ENCODE measurements at regions not wholly inside any gene's neighbourhood (a gene's known extent, or its start where the extent isn't known, plus 50 kb on each side); places are given as distances from the start of the nearest gene placed in this dataset.

DNA sequence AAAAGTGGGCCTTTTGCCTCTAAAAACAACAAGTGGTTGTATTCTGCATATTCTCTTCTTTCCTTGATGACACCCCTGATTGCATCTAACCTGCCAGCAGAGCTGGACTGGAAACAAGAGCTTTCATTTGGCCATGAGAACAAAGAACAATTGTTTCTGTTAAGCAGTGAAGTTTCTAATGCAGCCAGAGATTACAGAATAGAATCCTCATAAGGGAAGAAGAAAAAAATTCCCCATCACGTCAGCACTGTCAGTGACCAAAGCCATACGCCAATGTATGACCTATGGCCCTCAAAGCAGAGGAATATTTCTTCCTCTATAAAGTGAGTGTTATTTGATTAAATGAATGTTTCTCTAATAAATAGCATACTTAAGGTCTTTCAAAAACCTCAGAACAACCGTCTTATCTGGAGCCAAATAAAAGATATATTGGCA lies 529.1 kb upstream of the INTU start:
- no peak for DNase-seq (ENCODE audit: extremely low read depth in 1 of 11, low read depth in 9 of 11, low spot score in 4 of 11)

DNA sequence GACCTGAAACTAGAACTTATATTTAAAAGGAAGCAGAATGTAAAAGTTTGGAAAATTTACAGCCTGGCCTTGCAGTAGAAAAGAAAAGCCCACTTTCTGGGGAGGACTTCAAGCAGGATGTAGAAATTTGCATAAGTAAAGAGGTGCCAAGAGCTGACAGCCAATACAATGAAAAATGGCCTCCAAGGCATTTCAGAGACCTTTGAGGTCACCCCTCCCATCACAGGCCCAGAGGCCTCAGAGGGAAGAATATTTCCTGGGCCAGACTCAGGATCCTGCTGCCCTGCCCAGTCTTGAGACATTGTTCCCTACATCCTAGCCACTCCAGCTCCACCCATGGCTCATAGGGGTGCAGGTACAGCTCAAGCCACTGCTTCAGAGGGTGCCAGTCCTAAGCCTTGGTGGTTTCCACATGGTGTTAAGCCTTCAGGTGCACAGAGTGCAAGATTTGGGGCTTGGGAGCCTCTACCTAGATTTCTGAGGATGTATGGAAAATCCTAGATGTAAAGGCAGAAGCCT lies 518.9 kb upstream of the INTU start:
- DNase-seq (ENCODE audit: extremely low read depth in 1 of 11, low read depth in 9 of 11, low spot score in 4 of 11), result no peak

GRCh38 chr4:127118681-127119080 lies 514.1 kb upstream of the INTU start:
- DNase-seq (ENCODE audit: extremely low read depth in 1 of 11, low read depth in 9 of 11, low spot score in 4 of 11), result no peak

- no peak for DNase-seq (ENCODE audit: extremely low read depth in 1 of 11, low read depth in 9 of 11, low spot score in 4 of 11)
Observed at GRCh38 chr4:127120441-127121090, 512.2 kb upstream of the INTU start.

DNA sequence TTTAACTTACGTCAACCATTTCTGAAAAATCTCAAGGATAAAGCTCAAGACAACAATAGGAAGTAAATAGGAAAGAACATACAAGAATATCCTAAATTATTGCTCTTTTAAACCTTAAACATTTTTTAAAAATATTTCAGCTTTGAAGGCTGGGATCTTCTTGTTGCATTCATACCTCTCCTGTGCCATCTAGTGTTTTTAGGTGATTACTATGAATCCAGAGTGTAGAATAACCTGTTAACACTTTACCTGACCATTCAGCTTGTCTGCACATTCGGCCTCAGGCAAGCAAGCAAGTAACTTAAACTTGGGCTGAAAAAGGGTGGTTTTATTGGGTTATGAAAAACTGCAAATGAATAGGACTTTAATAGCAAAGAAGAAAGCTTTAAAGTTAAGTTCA lies 507.8 kb upstream of the INTU start:
- no peak for DNase-seq (ENCODE audit: extremely low read depth in 1 of 11, low read depth in 9 of 11, low spot score in 4 of 11)

- no peak for DNase-seq (ENCODE audit: extremely low read depth in 1 of 11, low read depth in 9 of 11, low spot score in 4 of 11)
Observed at GRCh38 chr4:127126718-127127117, 506.0 kb upstream of the INTU start.

- no peak for DNase-seq (ENCODE audit: extremely low read depth in 1 of 11, low read depth in 9 of 11, low spot score in 4 of 11)
Observed at GRCh38 chr4:127131527-127131926, 501.2 kb upstream of the INTU start.

DNA sequence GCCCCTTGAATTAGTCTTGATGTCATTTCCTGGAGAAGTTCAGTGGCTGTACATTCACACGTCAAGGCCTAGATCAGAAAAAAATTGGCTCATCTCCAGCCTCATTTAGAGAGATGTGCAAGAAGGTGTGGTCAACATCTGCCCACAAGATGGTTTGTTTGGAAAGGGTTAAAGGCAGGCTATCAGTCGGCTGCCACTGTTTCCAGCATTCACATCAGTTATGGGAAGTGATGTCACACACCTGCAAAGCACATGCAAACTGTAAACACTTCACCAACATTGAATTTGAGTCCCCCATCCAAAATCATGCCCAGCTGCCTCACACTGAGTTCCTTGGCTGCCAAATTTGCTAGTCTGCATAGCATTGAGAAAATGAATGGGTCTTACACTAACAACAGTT lies 498.3 kb upstream of the INTU start:
- no peak for DNase-seq (ENCODE audit: extremely low read depth in 1 of 11, low read depth in 9 of 11, low spot score in 4 of 11)

DNA sequence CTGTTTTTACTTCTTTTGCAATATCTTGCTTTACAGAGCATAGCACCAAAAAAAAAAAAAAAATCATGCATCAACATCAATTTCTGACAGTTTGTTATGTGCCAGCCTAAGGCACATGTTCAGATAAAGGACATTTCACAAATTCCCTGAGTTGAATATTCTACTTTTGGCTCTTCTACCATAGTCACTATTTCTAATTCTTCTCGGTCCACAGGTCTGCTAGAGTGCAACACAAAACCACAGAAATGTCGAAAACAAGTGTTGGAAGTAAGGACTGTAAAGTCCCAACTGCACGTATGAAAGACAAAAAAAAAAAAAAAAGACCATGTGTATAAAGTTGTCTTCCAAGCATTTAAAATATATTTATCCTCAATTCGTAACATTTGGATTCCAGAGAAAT lies 494.2 kb upstream of the INTU start:
- no peak for DNase-seq (ENCODE audit: extremely low read depth in 1 of 11, low read depth in 9 of 11, low spot score in 4 of 11)

GRCh38 chr4:127139788-127140286 lies 492.9 kb upstream of the INTU start:
- DNase-seq (ENCODE audit: extremely low read depth in 1 of 11, low read depth in 9 of 11, low spot score in 4 of 11), result no peak

DNA sequence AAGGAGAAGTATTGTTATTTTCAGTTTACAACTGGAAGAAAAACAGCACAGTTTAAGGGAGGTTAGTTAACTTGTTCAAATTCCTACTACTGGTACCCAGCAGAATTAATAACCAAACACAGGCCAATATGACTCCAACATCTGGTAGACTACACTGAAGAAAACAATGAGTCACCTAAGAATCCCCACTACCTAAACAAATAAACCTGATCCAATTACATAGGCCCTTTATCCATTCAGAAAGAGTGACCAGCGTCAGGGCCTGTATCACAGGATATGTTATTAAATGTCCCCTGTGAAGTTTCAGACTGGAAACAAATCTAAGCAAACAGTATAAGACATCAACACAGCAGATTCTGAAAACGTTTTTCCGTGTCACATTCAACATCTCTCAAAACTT lies 492.5 kb upstream of the INTU start:
- no peak for DNase-seq (ENCODE audit: extremely low read depth in 1 of 11, low read depth in 9 of 11, low spot score in 4 of 11)

- DNase-seq (ENCODE audit: extremely low read depth in 1 of 11, low read depth in 9 of 11, low spot score in 4 of 11), result no peak
Observed at GRCh38 chr4:127141856-127142255, 490.9 kb upstream of the INTU start.

- peak in 2 of 11 donors; percentile 3 to 11 for DNase-seq (ENCODE audit: extremely low read depth in 1 of 11, low read depth in 9 of 11, low spot score in 4 of 11)
Observed at GRCh38 chr4:127143460-127144195, 489.1 kb upstream of the INTU start.

DNA sequence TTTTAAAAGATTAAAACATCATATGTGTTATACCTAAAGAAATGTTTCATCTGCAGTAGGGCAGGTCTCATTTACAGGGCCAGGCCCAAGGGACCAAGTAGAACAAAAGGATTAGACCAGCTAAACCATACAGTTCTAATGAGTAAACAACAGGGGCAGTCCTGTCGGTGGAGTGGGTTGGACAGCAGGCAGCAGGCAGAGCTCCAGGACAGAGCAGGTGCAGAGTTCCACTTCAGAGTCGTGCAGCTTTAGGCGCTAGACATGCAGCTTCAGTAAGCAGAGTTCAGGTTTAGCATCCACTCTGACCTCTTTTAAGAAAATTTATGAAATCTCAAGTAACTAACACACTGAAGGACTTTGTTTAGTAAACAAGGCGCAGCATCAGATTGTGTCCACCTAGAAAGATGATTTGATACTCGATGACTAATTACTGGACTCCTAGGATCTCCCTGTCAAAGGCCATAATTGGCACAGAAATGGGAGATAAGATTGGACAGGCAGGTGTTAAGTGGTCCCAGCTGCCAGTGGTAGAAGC lies 487.7 kb upstream of the INTU start:
- DNase-seq (ENCODE audit: extremely low read depth in 1 of 11, low read depth in 9 of 11, low spot score in 4 of 11), result no peak

DNA sequence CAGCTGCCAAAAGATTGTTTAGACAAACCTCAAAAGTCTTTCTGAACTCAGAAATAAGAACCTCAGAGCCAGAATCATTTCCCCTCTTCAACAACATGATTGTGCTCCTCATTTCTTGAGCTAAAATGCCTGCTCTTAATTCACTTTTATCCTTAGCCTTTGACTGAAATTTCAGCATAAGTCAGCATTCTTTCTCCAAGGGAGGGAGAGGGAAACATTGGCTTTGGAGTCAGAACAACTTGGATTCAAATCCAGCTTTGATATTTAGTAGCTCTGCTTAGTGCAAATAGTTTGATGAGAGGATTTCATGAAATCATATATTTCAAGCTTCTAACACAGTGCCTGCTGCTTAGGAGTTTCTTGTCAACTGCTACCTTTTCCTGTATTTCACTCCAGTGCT lies 484.6 kb upstream of the INTU start:
- DNase-seq (ENCODE audit: extremely low read depth in 1 of 11, low read depth in 9 of 11, low spot score in 4 of 11), result no peak

DNA sequence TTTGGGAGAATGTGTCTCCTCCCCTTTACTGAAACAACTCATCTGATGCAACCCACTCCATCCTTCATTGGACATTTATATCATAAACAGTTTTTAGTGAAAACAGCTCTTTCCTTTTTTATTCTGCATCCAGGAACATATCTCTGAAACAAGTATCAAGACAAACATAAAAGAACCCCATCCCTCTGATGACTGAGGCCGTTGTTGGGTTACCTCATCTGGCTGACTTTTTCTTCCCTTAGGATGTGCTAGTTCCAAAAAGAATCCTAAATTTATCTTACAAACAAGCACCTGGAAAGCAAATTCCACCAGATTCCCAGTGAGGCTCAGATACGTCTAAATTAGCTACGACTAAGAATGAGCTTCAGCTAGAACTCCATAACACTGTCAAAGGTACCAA lies 483.7 kb upstream of the INTU start:
- DNase-seq (ENCODE audit: extremely low read depth in 1 of 11, low read depth in 9 of 11, low spot score in 4 of 11), result no peak

GRCh38 chr4:127151941-127152340 lies 480.8 kb upstream of the INTU start:
- DNase-seq (ENCODE audit: extremely low read depth in 1 of 11, low read depth in 9 of 11, low spot score in 4 of 11), result no peak

DNA sequence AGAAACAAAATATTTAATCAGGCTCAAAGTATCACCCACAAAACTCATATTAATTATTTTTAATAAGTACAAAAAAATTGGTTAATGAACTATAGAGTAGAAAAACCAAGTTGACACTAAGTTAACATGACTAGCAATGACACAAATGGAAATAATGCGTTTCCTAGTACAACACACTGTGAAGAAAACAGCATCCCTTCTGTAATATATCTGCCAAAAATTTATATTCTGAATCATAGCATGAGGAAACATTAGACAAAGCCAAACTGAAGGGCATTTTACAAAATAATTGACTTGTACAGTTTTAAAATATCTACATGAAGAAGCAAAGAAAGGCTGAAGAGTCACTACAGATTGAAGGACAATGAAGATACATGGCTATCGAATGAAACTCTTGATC lies 477.6 kb upstream of the INTU start:
- no peak for DNase-seq (ENCODE audit: extremely low read depth in 1 of 11, low read depth in 9 of 11, low spot score in 4 of 11)

DNA sequence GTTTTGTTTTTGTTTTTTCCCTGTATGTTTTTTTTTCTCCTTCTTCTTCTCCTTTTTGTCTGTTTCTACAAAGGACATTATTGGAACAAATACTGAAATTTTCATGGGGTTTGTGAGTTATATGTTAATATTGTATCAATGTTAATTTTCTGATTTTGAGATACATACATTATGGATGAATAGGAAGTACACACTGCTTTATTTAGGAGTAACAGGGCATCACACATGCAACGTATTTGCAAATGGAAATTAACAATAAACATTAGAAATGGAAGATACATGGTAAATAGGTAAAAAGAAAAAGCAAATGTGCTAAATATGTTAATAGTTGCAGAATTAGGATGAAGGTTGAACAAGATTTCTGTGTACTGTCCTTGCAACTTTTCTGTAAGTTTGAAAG lies 477.2 kb upstream of the INTU start:
- no peak for DNase-seq (ENCODE audit: extremely low read depth in 1 of 11, low read depth in 9 of 11, low spot score in 4 of 11)

- no peak for DNase-seq (ENCODE audit: extremely low read depth in 1 of 11, low read depth in 9 of 11, low spot score in 4 of 11)
Observed at GRCh38 chr4:127162741-127163140, 470.0 kb upstream of the INTU start.

Data from renal cortex interstitium (tissue), 11 donors.